Ascending aorta (tissue), 2 donors: ENCODE measurements at regions not wholly inside any gene's neighbourhood (a gene's known extent, or its start where the extent isn't known, plus 50 kb on each side); places are given as distances from the start of the nearest gene placed in this dataset.

ENCODE experiments used
- DNase-seq, 2 donors: peaks; one replicate each; pipeline ENCODE4 v3.0.0-alpha.2; 2019; ENCODE audit warnings: low spot score in 2 of 2
- H3K27ac ChIP-seq, 2 donors: fragments of 200-600 bp; sonication (generic); one replicate each; pipeline ENCODE4 v1.5.1; 2016 to 2017; ENCODE audit warnings: mild to moderate bottlenecking in 1 of 2
- H3K27me3 ChIP-seq: fragments of 200-600 bp; sonication (generic); one replicate; pipeline ENCODE4 v1.5.1; 2017
- H3K36me3 ChIP-seq, 2 donors: fragments of 200-600 bp; sonication (generic); one replicate each; pipeline ENCODE4 v1.5.1; 2016
- H3K4me1 ChIP-seq, 2 donors: fragments of 200-600 bp; sonication (generic); one replicate each; pipeline ENCODE4 v1.5.1; 2016 to 2017; ENCODE audit warnings: mild to moderate bottlenecking in 1 of 2
- H3K4me3 ChIP-seq, 2 donors: fragments of 200-600 bp; sonication (generic); one replicate each; pipeline ENCODE4 v1.5.1; 2016 to 2017; ENCODE audit warnings: mild to moderate bottlenecking in 1 of 2
- H3K9me3 ChIP-seq, 2 donors: fragments of 200-600 bp; sonication (generic); one replicate each; pipeline ENCODE4 v1.5.1; 2016
- intact Hi-C: fragments of 100-400 bp; cut with DNase I; formaldehyde crosslinking; loops from one replicate; pipeline ENCODE4 v1.15.1; 2023
- TF ChIP-seq, protein P1 (sequence below), 3 experiments: fragments of 200-600 bp in 2 of 3; fragments of 450-650 bp in 1 of 3; sonication (generic) in 2 of 3; IDR thresholded peaks; one replicate each; pipeline ENCODE4 v1.5.1; 2016 to 2019; ENCODE audit warnings: antibody characterized with exemption in 3 of 3, mild to moderate bottlenecking in 1 of 3, moderate library complexity in 1 of 3

DNA sequence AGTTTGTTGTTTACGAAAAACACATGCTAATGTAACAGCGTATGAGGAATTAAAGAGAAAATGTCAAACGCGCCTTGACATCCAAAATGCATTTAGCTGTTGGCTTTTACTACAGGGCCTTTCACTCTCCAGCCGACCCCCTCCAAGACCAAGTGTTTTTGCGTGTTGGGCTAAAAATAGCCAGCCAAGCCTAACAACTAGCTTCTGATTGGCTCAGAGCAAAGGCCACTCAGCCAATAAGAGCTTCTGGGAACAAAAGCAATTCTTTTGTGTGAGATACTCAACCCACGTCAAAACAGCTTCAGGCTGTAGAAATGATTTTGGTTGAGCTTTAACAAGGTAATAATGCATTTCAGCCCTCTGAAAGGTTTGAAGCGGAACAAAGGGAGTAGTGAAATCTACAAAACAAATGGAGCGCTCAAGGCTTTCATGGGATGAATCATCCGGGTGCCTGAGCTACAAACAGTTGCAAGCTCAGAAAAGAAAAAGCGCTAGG, 198.7 kb upstream of the DCN start:
- Histone ChIP-seq H3K4me3 (peak overlapping the region; percentile 55 to 61), H3K27ac (peak overlapping the region in 1 of 2 donors; percentile 1), H3K27me3 (no peaks in the 10 kb centered on the region), H3K4me1 (no peaks in the 10 kb centered on the region), H3K36me3 (no peaks in the 10 kb centered on the region), H3K9me3 (no peaks in the 10 kb centered on the region)
- TF ChIP-seq, protein P1, sequence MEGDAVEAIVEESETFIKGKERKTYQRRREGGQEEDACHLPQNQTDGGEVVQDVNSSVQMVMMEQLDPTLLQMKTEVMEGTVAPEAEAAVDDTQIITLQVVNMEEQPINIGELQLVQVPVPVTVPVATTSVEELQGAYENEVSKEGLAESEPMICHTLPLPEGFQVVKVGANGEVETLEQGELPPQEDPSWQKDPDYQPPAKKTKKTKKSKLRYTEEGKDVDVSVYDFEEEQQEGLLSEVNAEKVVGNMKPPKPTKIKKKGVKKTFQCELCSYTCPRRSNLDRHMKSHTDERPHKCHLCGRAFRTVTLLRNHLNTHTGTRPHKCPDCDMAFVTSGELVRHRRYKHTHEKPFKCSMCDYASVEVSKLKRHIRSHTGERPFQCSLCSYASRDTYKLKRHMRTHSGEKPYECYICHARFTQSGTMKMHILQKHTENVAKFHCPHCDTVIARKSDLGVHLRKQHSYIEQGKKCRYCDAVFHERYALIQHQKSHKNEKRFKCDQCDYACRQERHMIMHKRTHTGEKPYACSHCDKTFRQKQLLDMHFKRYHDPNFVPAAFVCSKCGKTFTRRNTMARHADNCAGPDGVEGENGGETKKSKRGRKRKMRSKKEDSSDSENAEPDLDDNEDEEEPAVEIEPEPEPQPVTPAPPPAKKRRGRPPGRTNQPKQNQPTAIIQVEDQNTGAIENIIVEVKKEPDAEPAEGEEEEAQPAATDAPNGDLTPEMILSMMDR (IDR thresholded peaks at IDR 0.05), result no peak
- peak in 1 of 2 donors; percentile 73 for DNase-seq
- intact Hi-C loops, result loop anchor here (5.0 kb wide), 3 partner anchors 431 to 1271 kb away; partner anchors contain the start of gene BTG1

DNA sequence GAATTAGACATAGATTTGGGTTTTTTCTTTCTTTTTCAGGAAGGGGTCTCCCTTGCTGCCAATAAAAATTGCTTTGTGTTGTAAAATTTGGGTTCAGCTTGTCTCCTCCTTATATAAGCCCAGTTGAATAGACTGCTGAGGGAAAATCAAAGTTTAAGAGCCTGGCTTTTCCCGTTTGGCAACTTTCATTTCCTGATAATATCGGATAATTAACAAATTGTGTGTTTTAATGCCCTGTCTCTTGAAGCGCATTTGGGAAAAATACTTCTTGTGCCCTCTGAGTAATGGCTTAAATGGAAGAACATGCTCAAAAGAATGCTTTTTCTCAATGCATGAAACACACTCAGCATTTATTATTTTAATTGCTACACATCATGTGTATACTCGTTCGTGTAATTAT, 198.0 kb upstream of the DCN start:
- Histone ChIP-seq H3K4me3 (no peak overlapping the region), H3K27ac (no peak overlapping the region), H3K4me1 (no peaks in the 10 kb centered on the region), H3K9me3 (no peaks in the 10 kb centered on the region), H3K36me3 (no peaks in the 10 kb centered on the region), H3K27me3 (no peaks in the 10 kb centered on the region)
- intact Hi-C loops, result loop anchor here (5.0 kb wide), 3 partner anchors 432 to 1272 kb away; partner anchors contain the start of gene BTG1
- TF ChIP-seq, protein P1 (IDR thresholded peaks at IDR 0.05), result no peak
- no peak for DNase-seq

DNA sequence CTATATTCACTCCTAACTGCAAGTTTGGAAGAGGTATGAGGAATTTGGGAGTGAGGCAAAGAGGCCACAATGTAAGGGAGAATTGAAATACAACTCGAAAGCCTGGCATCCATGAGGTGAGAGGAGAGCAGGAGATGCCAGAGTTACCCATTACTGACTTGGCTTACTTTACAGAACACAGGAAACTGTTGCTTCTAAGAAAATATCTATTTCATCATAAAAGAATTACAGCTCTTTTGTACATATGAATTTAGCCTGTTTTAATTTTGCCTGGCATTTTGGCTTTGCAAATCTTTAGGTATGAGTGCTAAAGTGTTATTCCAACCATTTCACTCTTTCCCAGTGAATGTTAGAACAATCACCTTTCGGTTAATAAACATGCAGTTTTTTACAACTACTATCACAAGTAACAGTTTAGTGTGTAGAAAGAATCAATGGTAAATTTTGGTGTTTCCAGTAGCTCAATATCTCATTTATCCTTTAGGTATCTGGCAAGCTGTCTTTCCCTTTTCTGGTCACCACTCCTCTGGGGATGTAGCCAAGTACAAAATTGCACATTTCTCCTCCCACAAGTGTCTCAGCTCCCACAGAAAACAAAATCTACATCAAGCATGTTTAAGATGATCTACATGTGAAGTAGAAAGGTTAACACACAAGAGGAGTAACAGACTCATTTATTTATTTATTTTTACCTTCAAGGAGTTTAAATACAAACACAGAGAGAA, 196.6 kb upstream of the DCN start:
- Histone ChIP-seq H3K36me3 (no peaks in the 10 kb centered on the region), H3K27ac (no peak overlapping the region), H3K27me3 (no peaks in the 10 kb centered on the region), H3K9me3 (no peaks in the 10 kb centered on the region), H3K4me1 (no peaks in the 10 kb centered on the region), H3K4me3 (no peak overlapping the region)
- TF ChIP-seq, protein P1 (IDR thresholded peaks at IDR 0.05), result no peak
- DNase-seq, result no peak
- intact Hi-C loops, result no loop called here

DNA sequence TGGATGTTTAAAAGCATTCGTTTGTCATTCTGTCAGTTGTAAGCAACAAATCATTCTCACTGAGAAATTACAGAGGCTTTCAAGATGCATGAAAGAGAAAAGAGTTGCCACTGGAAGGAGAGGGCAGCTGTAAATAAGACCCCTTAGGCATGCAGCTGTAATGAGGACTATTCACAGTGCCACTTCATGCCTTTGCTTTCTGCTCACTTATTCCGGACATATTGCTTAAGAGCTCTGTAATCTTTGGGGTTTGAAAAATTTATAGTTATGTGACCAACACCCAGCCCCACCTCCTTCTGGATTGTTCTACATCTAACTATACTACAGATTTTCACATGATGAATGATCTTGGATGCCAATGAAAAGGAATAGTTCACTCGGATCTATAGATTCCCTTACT, 194.8 kb upstream of the DCN start:
- intact Hi-C loops, result no loop called here
- TF ChIP-seq, protein P1 (IDR thresholded peaks at IDR 0.05), result no peak
- Histone ChIP-seq H3K27me3 (no peaks in the 10 kb centered on the region), H3K4me3 (no peak overlapping the region), H3K9me3 (no peaks in the 10 kb centered on the region), H3K27ac (no peak overlapping the region), H3K4me1 (no peaks in the 10 kb centered on the region), H3K36me3 (no peaks in the 10 kb centered on the region)
- DNase-seq, result no peak

DNA sequence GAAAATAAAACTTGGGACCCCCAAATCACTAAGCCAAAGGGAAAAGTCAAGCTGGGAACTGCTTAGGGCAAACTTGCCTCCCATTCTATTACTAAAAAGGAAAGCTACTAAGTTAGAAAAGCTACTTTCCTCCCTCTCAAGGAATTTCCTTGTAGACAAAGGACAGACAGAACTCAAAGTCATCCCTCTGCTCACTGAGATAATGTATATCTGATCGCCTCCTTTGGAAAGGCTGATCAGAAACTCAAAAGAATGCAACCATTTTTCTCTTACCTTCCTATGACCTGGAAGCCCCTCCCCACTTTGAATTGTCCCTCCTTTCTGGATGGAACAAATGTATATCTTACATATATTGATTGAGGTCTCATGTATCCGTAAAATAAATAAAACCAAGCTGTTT, 190.5 kb upstream of the DCN start:
- no peaks in the 10 kb centered on the region for H3K4me1 ChIP-seq
- no peak overlapping the region for H3K4me3 ChIP-seq
- no peak overlapping the region for H3K27ac ChIP-seq
- DNase-seq, result no peak
- H3K27me3 ChIP-seq, result no peaks in the 10 kb centered on the region
- H3K36me3 ChIP-seq, result no peaks in the 10 kb centered on the region
- H3K9me3 ChIP-seq, result no peaks in the 10 kb centered on the region
- intact Hi-C loops, result no loop called here
- TF ChIP-seq, protein P1 (IDR thresholded peaks at IDR 0.05), result no peak
